MM.1S (cell line): ENCODE measurements at regions not wholly inside any gene's neighbourhood (a gene's known extent, or its start where the extent isn't known, plus 50 kb on each side); places are given as distances from the start of the nearest gene placed in this dataset.

Experiments
- DNase-seq: peaks from one replicate; pipeline ENCODE4 v3.0.0-alpha.2; 2015
- H2AFZ ChIP-seq: fragments of 300-600 bp; sonication (generic); 2 replicates; pipeline ENCODE4 v1.6.0; 2016; ENCODE audit warnings: antibody characterized with exemption, low read length
- H3F3A ChIP-seq: fragments of 300-600 bp; sonication (generic); 2 replicates; pipeline ENCODE4 v1.6.1; 2016; ENCODE audit warnings: mild to moderate bottlenecking, antibody characterized with exemption, low read length, moderate library complexity, mixed read lengths; ENCODE audit not compliant: insufficient read depth
- H3K27ac ChIP-seq: fragments of 300-600 bp; sonication (generic); 2 replicates; pipeline ENCODE4 v1.5.1; 2016; ENCODE audit warnings: mild to moderate bottlenecking, low read length
- H3K27me3 ChIP-seq: fragments of 300-600 bp; sonication (generic); replicated peaks from 2 replicates; pipeline ENCODE4 v1.6.0; 2016; ENCODE audit warnings: low read length; ENCODE audit not compliant: insufficient read depth
- H3K36me3 ChIP-seq: fragments of 300-600 bp; sonication (generic); replicated peaks from 2 replicates; pipeline ENCODE4 v1.6.1; 2016; ENCODE audit warnings: mild to moderate bottlenecking, low read length, mixed read lengths; ENCODE audit not compliant: insufficient read depth
- H3K4me1 ChIP-seq: fragments of 300-600 bp; sonication (generic); 2 replicates; pipeline ENCODE4 v1.6.1; 2016; ENCODE audit warnings: low read length, mixed read lengths
- H3K4me2 ChIP-seq: fragments of 300-600 bp; sonication (generic); 2 replicates; pipeline ENCODE4 v1.6.0; 2016; ENCODE audit warnings: low read depth, low read length
- H3K4me3 ChIP-seq: fragments of 300-600 bp; sonication (generic); 2 replicates; pipeline ENCODE4 v1.5.1; 2016; ENCODE audit warnings: low read length, mixed read lengths
- H3K79me2 ChIP-seq: fragments of 300-600 bp; sonication (generic); 2 replicates; pipeline ENCODE4 v1.6.1; 2016; ENCODE audit warnings: mixed run types, low read length, mixed read lengths
- H3K9ac ChIP-seq: fragments of 300-600 bp; sonication (generic); 2 replicates; pipeline ENCODE4 v1.6.1; 2016; ENCODE audit warnings: low read length, mixed read lengths
- H3K9me2 ChIP-seq: fragments of 300-600 bp; sonication (generic); replicated peaks from 2 replicates; pipeline ENCODE4 v1.6.1; 2016; ENCODE audit warnings: mild to moderate bottlenecking, low read length, mixed read lengths; ENCODE audit not compliant: insufficient read depth
- H3K9me3 ChIP-seq: fragments of 300-600 bp; sonication (generic); replicated peaks from 2 replicates; pipeline ENCODE4 v1.6.1; 2016; ENCODE audit warnings: mild to moderate bottlenecking, low read length, mixed read lengths; ENCODE audit not compliant: insufficient read depth
- H4K20me1 ChIP-seq: fragments of 300-600 bp; sonication (generic); 2 replicates; pipeline ENCODE4 v1.6.1; 2016; ENCODE audit warnings: mild to moderate bottlenecking, low read length, moderate library complexity, mixed read lengths; ENCODE audit not compliant: insufficient read depth
- CTCF ChIP-seq: fragments of 300-600 bp; sonication (generic); IDR thresholded peaks from 2 replicates; pipeline ENCODE4 v1.5.1; 2016; ENCODE audit warnings: antibody characterized with exemption, low read length, mixed read lengths
- EZH2 ChIP-seq: fragments of 300-600 bp; sonication (generic); optimal IDR thresholded peaks from 2 replicates; pipeline ENCODE3; 2017; ENCODE audit warnings: low read depth, mild to moderate bottlenecking, antibody characterized with exemption, low read length, mixed read lengths
- EZH2phosphoT487 ChIP-seq: fragments of 300-600 bp; sonication (generic); IDR thresholded peaks from 2 replicates; pipeline ENCODE4 v1.6.1; 2018; ENCODE audit warnings: antibody characterized with exemption, low read length

DNA sequence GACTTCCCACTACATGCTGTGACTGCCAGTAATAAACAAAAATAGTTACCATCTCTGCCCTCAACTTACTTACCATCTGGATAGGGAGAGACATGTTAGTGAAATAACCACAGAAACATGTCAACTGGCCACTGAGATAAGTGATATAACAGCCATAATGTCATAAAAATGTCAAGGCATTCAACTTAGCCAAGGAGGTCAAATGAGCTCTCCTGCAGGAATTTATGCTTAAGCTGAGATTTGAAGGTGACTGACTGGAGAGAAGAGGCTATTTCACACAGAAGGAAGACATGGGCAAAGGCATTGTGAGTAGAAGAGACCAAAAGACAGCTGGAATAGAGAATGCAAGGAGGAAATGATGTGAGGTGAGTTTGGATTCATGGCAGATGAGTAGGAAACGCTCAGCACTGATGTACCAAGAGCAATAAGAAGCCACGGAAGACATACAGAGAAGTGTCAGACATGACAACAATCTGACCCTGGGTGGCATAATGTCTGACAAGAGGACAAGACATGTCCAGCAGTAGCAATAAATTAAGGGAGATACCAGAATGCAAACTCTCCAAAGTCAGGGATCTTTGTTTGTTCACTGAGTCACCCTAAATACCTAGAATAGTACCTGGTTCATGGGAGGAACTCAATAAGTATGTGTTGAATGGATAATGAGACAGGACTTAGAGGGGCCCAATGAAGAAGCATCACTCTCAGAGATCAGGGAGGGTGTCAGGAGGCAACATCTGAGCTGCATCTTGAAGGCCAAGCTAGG is 318.8 kb downstream of the ACTL7B start:
- no peaks in the 10 kb centered on the region for H3K79me2 ChIP-seq
- no peaks in the 10 kb centered on the region for H3K9me3 ChIP-seq
- no peak overlapping the region for H2AFZ ChIP-seq
- H3K4me1 ChIP-seq, result no peaks in the 10 kb centered on the region
- DNase-seq, result no peak
- TF ChIP-seq CTCF (no peak), EZH2phosphoT487 (no peak), EZH2 (no peak)
- H3K4me2 ChIP-seq, result no peak overlapping the region
- no peaks in the 10 kb centered on the region for H4K20me1 ChIP-seq
- H3K9me2 ChIP-seq, result no peaks in the 10 kb centered on the region
- no peaks in the 10 kb centered on the region for H3K27me3 ChIP-seq
- H3F3A ChIP-seq, result no peaks in the 10 kb centered on the region
- H3K9ac ChIP-seq, result no peak overlapping the region
- no peak overlapping the region for H3K27ac ChIP-seq
- no peaks in the 10 kb centered on the region for H3K36me3 ChIP-seq
- H3K4me3 ChIP-seq, result no peak overlapping the region

- Histone ChIP-seq H3K4me1 (no peaks in the 10 kb centered on the region), H3F3A (no peaks in the 10 kb centered on the region), H3K27ac (no peak overlapping the region), H3K9me2 (no peaks in the 10 kb centered on the region), H3K79me2 (no peaks in the 10 kb centered on the region), H3K4me3 (no peak overlapping the region), H3K9ac (no peak overlapping the region), H3K9me3 (no peaks in the 10 kb centered on the region), H4K20me1 (no peaks in the 10 kb centered on the region), H3K36me3 (no peaks in the 10 kb centered on the region), H2AFZ (no peak overlapping the region), H3K4me2 (no peak overlapping the region), H3K27me3 (no peaks in the 10 kb centered on the region)
- no peak for TF ChIP-seq EZH2
- peak; percentile 56 for TF ChIP-seq CTCF
- TF ChIP-seq EZH2phosphoT487, result no peak
- peak; percentile 31 for DNase-seq
Observed at GRCh38 chr9:108535526-108535925, 320.3 kb downstream of the ACTL7B start.

DNA sequence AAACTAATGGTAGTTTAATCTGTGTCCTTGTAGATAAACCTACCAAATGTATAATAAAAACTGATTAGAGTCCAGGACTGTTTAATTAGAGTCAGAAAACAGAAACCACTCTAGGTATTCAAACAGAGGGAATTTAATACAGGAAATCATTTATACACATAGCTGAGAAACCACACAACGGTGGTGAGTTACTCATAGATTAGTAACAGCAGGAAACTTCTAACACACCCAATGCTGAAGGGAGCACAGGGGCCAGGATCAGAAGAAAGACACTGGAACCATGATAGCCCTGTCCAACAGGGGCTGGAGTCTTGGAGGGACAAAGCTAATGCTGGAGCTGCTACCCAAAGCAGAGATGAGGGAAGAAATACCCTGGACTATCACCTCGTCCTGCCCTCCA is 321.0 kb downstream of the ACTL7B start:
- no peak overlapping the region for H3K9ac ChIP-seq
- no peak overlapping the region for H3K4me2 ChIP-seq
- TF ChIP-seq EZH2phosphoT487, result no peak
- TF ChIP-seq EZH2, result no peak
- TF ChIP-seq CTCF, result no peak
- no peaks in the 10 kb centered on the region for H3K79me2 ChIP-seq
- no peak for DNase-seq
- H3K9me3 ChIP-seq, result no peaks in the 10 kb centered on the region
- H3K4me1 ChIP-seq, result no peaks in the 10 kb centered on the region
- no peaks in the 10 kb centered on the region for H3F3A ChIP-seq
- no peaks in the 10 kb centered on the region for H3K27me3 ChIP-seq
- no peaks in the 10 kb centered on the region for H4K20me1 ChIP-seq
- H3K9me2 ChIP-seq, result no peaks in the 10 kb centered on the region
- no peak overlapping the region for H2AFZ ChIP-seq
- no peaks in the 10 kb centered on the region for H3K36me3 ChIP-seq
- H3K4me3 ChIP-seq, result no peak overlapping the region
- no peak overlapping the region for H3K27ac ChIP-seq
